A549 (cell line): ENCODE measurements at regions not wholly inside any gene's neighbourhood (a gene's known extent, or its start where the extent isn't known, plus 50 kb on each side); places are given as distances from the start of the nearest gene placed in this dataset.

Source experiments
- CTCF ChIP-seq: fragments of >200 bp; sonication (Bioruptor Twin); formaldehyde crosslinking; IDR thresholded peaks from 3 replicates; pipeline ENCODE4 v1.5.1; 2016
- RCOR1 ChIP-seq: fragments of 150-350 bp; IDR thresholded peaks from 2 replicates; pipeline ENCODE4 v1.6.1; 2014; ENCODE audit warnings: antibody characterized with exemption, low read length, low read depth
- SMC3 ChIP-seq: fragments of >200 bp; sonication (Bioruptor Twin); formaldehyde crosslinking; IDR thresholded peaks from 3 replicates; pipeline ENCODE4 v1.6.1; 2018; ENCODE audit warnings: inconsistent platforms
- TF ChIP-seq, protein P1 (sequence below): fragments of 250-450 bp; sonication (Bioruptor Pico); IDR thresholded peaks from 2 replicates; pipeline ENCODE4 v1.5.0; 2020; ENCODE audit warnings: low read depth, mild to moderate bottlenecking, moderate library complexity

GRCh38 chr16:85370881-85371651 lies 242.1 kb upstream of the GSE1 start:
- no peak for TF ChIP-seq CTCF
- TF ChIP-seq, protein P1, sequence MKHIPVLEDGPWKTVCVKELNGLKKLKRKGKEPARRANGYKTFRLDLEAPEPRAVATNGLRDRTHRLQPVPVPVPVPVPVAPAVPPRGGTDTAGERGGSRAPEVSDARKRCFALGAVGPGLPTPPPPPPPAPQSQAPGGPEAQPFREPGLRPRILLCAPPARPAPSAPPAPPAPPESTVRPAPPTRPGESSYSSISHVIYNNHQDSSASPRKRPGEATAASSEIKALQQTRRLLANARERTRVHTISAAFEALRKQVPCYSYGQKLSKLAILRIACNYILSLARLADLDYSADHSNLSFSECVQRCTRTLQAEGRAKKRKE (CRISPR knock-in tag): no peak
- no peak for TF ChIP-seq RCOR1
- TF ChIP-seq SMC3: no peak
